ENCODE measurements at regions not wholly inside any gene's neighbourhood (a gene's known extent, or its start where the extent isn't known, plus 50 kb on each side); places are given as distances from the start of the nearest gene placed in this dataset.

DNA sequence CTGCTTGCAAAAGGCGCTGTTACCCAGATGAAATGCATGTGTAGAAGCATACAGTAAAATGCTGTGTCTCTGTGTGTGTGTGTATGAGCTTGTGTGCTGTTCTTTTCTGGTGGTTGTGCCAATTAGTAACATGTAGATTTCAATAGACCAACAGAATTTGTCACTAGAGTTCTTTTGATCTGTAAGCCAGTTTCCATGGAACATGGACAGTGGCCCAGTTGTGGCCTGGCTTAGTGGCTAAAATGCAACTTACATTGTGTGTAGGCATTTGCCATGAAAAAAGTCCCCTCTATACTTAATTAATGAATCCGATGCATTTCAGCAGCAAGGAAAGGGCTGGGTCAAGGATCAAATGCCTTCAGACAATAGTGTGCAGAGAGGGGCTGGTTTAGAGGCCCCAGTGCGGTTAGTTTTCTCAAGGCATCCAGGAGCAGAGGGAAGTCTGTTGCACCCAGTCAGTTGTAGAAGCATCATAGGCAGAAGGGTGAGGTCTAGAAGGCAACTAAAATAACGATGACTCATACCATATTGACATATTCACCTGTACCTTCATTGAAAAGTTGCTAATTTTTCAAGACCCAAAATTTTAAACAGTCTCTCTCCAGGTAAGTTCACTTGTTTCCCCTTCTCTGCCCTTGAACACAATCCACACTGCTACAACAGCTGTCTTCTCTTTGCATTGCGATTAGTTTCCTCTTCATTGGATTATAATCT is 366.9 kb upstream of the SPRED2 start:
- H3K4me1 ChIP-seq (ENCODE audit: control insufficient read depth, insufficient read depth, low read length) = no peaks in the 10 kb centered on the region
- H3K36me3 ChIP-seq (ENCODE audit: control insufficient read depth, insufficient read depth, low read length, severe bottlenecking) = no peaks in the 10 kb centered on the region
- no peaks in the 10 kb centered on the region for H3K9me3 ChIP-seq (ENCODE audit: control insufficient read depth, low read length)
- no peak overlapping the region for H3K9ac ChIP-seq (ENCODE audit: low read length)
- no peak for DNase-seq (ENCODE audit: low read depth)
- H3K27me3 ChIP-seq (replicated peaks; ENCODE audit: control insufficient read depth, insufficient read depth, low read length) = peaks cover 6% of the 10 kb centered on the region
- no peak overlapping the region for H3K4me3 ChIP-seq (ENCODE audit: low read length)

- H3K27me3 ChIP-seq (replicated peaks; ENCODE audit: control insufficient read depth, insufficient read depth, low read length) = peaks cover 11% of the 10 kb centered on the region
- no peaks in the 10 kb centered on the region for H3K36me3 ChIP-seq (ENCODE audit: control insufficient read depth, insufficient read depth, low read length, severe bottlenecking)
- H3K9ac ChIP-seq (ENCODE audit: low read length) = no peak overlapping the region
- H3K4me3 ChIP-seq (ENCODE audit: low read length) = no peak overlapping the region
- no peak for DNase-seq (ENCODE audit: low read depth)
- no peaks in the 10 kb centered on the region for H3K9me3 ChIP-seq (ENCODE audit: control insufficient read depth, low read length)
- H3K4me1 ChIP-seq (ENCODE audit: control insufficient read depth, insufficient read depth, low read length) = no peaks in the 10 kb centered on the region
Observed at GRCh38 chr2:65798641-65799040, 366.2 kb upstream of the SPRED2 start.

GRCh38 chr2:65794994-65795393 is 362.6 kb upstream of the SPRED2 start:
- Histone ChIP-seq H3K27me3 (replicated peaks; ENCODE audit: control insufficient read depth, insufficient read depth, low read length) (peaks cover 5% of the 10 kb centered on the region), H3K36me3 (ENCODE audit: control insufficient read depth, insufficient read depth, low read length, severe bottlenecking) (no peaks in the 10 kb centered on the region), H3K9me3 (ENCODE audit: control insufficient read depth, low read length) (no peaks in the 10 kb centered on the region), H3K9ac (ENCODE audit: low read length) (no peak overlapping the region), H3K4me1 (ENCODE audit: control insufficient read depth, insufficient read depth, low read length) (no peaks in the 10 kb centered on the region), H3K4me3 (ENCODE audit: low read length) (no peak overlapping the region)
- no peak for DNase-seq (ENCODE audit: low read depth)

DNA sequence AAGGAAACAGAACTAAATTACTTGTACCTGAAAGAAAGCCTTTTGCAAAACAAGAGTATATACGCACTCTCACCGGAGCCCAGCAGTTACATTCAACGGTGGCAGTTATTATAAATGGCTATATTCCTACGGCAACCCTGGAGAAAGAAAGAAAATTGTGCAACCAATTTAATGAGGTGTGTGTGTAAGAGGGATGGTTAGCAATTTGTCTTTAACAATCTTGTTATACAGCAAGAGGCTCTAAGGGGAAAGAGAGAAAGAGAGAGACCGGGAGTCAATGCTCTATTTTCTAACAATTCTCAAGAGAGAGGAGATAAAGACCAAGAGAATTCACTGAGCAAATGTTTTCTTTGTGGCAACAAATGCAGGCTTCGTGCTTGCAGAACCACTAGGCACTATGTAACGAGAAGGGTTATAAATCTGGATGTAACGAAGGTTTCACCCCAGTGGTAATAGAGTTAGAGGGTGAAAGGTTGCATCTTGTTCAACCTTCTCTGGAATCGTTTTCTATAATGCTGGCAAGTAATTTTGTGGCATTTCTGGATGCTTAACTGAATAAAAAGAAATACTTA is 359.1 kb upstream of the SPRED2 start:
- H3K9ac ChIP-seq (ENCODE audit: low read length) = no peak overlapping the region
- no peak overlapping the region for H3K4me3 ChIP-seq (ENCODE audit: low read length)

DNA sequence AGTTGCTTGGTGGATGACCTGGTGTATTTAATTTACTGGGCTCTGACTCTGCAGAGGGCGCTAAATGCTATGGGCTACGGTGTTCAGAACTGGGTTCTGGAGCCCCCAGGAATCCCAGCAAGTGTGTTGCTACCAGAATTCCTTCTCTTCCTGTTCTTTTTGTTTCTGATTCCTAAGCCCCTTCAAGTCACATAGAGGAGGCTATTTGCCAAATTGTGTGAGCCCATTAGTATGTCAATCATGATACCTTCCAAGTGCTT is 358.2 kb upstream of the SPRED2 start:
- Histone ChIP-seq H3K4me3 (ENCODE audit: low read length) (no peak overlapping the region), H3K4me1 (ENCODE audit: control insufficient read depth, insufficient read depth, low read length) (no peaks in the 10 kb centered on the region), H3K27me3 (replicated peaks; ENCODE audit: control insufficient read depth, insufficient read depth, low read length) (peaks cover 9% of the 10 kb centered on the region), H3K36me3 (ENCODE audit: control insufficient read depth, insufficient read depth, low read length, severe bottlenecking) (no peaks in the 10 kb centered on the region), H3K9ac (ENCODE audit: low read length) (no peak overlapping the region), H3K9me3 (ENCODE audit: control insufficient read depth, low read length) (no peaks in the 10 kb centered on the region)
- DNase-seq (ENCODE audit: low read depth) = no peak

More for the DNA sequence above, 359.1 kb upstream of the SPRED2 start:
- Histone ChIP-seq H3K9me3 (ENCODE audit: control insufficient read depth, low read length) (no peaks in the 10 kb centered on the region), H3K36me3 (ENCODE audit: control insufficient read depth, insufficient read depth, low read length, severe bottlenecking) (no peaks in the 10 kb centered on the region), H3K4me1 (ENCODE audit: control insufficient read depth, insufficient read depth, low read length) (no peaks in the 10 kb centered on the region), H3K27me3 (replicated peaks; ENCODE audit: control insufficient read depth, insufficient read depth, low read length) (peaks cover 9% of the 10 kb centered on the region)
- DNase-seq (ENCODE audit: low read depth) = no peak

- no peaks in the 10 kb centered on the region for H3K4me1 ChIP-seq (ENCODE audit: control insufficient read depth, insufficient read depth, low read length)
- no peaks in the 10 kb centered on the region for H3K36me3 ChIP-seq (ENCODE audit: control insufficient read depth, insufficient read depth, low read length, severe bottlenecking)
- peaks cover 9% of the 10 kb centered on the region for H3K27me3 ChIP-seq (replicated peaks; ENCODE audit: control insufficient read depth, insufficient read depth, low read length)
- DNase-seq (ENCODE audit: low read depth) = no peak
- no peak overlapping the region for H3K4me3 ChIP-seq (ENCODE audit: low read length)
- H3K9me3 ChIP-seq (ENCODE audit: control insufficient read depth, low read length) = no peaks in the 10 kb centered on the region
- H3K9ac ChIP-seq (ENCODE audit: low read length) = no peak overlapping the region
Observed at GRCh38 chr2:65789923-65790675, 357.7 kb upstream of the SPRED2 start.

DNA sequence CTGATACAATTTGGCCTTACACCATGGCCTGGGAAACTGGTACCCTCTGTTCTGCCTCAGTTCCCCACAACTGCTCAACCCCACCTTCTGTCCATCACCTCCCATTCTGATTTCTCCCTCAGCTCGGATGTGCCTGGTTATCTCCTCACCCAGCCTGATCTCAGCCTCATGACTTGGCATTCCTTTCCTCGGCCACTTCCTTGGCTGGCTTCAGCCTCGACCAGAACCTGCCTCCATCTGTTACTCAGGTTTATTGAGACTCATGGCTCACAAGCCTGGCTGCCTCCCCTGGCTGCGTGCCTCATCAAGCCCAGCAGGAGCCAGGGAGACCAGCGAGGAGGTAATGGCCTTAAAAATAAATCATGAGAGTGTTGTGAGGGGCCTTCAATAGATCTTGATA is 356.2 kb upstream of the SPRED2 start:
- peaks cover 4% of the 10 kb centered on the region for H3K27me3 ChIP-seq (replicated peaks; ENCODE audit: control insufficient read depth, insufficient read depth, low read length)
- H3K4me3 ChIP-seq (ENCODE audit: low read length) = no peak overlapping the region
- H3K4me1 ChIP-seq (ENCODE audit: control insufficient read depth, insufficient read depth, low read length) = no peaks in the 10 kb centered on the region
- H3K9me3 ChIP-seq (ENCODE audit: control insufficient read depth, low read length) = no peaks in the 10 kb centered on the region
- no peaks in the 10 kb centered on the region for H3K36me3 ChIP-seq (ENCODE audit: control insufficient read depth, insufficient read depth, low read length, severe bottlenecking)
- H3K9ac ChIP-seq (ENCODE audit: low read length) = no peak overlapping the region
- no peak for DNase-seq (ENCODE audit: low read depth)

- Histone ChIP-seq H3K9ac (ENCODE audit: low read length) (no peak overlapping the region), H3K36me3 (ENCODE audit: control insufficient read depth, insufficient read depth, low read length, severe bottlenecking) (no peaks in the 10 kb centered on the region), H3K27me3 (replicated peaks; ENCODE audit: control insufficient read depth, insufficient read depth, low read length) (peaks cover 4% of the 10 kb centered on the region), H3K4me3 (ENCODE audit: low read length) (no peak overlapping the region), H3K9me3 (ENCODE audit: control insufficient read depth, low read length) (no peaks in the 10 kb centered on the region), H3K4me1 (ENCODE audit: control insufficient read depth, insufficient read depth, low read length) (no peaks in the 10 kb centered on the region)
- DNase-seq (ENCODE audit: low read depth) = no peak
Observed at GRCh38 chr2:65786765-65787164, 354.4 kb upstream of the SPRED2 start.

- no peaks in the 10 kb centered on the region for H3K4me1 ChIP-seq (ENCODE audit: control insufficient read depth, insufficient read depth, low read length)
- peaks cover 4% of the 10 kb centered on the region for H3K27me3 ChIP-seq (replicated peaks; ENCODE audit: control insufficient read depth, insufficient read depth, low read length)
- H3K9me3 ChIP-seq (ENCODE audit: control insufficient read depth, low read length) = no peaks in the 10 kb centered on the region
- no peak overlapping the region for H3K9ac ChIP-seq (ENCODE audit: low read length)
- no peaks in the 10 kb centered on the region for H3K36me3 ChIP-seq (ENCODE audit: control insufficient read depth, insufficient read depth, low read length, severe bottlenecking)
- no peak for DNase-seq (ENCODE audit: low read depth)
- H3K4me3 ChIP-seq (ENCODE audit: low read length) = no peak overlapping the region
Observed at GRCh38 chr2:65786007-65786717, 353.8 kb upstream of the SPRED2 start.

DNA sequence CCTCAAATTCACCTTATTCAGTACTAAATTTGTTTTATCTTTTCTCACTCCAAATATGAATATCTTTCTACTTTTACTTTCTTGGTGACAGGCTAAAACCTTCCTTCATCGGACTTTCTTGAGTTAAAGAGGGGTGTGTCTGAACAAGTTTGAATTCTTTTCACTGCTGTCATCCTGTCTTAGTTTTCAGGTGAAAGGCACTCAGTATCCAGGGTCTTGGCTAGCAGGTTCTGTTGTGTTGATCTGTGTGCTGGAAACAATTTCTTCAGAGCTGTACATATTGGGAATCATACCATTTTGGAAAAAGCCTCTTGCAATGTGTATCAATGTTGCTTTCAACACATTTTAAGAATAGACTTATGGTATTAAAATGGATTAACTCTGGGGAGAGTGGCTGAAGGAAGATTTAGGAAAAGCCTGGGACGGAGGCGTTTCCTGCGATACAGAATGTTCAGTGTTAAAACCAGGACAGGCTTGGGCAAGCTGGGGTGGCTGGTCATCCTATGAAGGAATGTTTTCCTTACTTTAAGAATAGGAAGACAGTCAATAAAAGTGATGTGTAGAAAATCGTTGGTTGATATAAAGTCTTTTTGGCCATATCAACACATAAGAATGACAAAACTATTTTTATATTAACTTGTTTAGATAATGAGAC is 350.7 kb upstream of the SPRED2 start:
- Histone ChIP-seq H3K27me3 (replicated peaks; ENCODE audit: control insufficient read depth, insufficient read depth, low read length) (peaks cover 4% of the 10 kb centered on the region), H3K9ac (ENCODE audit: low read length) (no peak overlapping the region), H3K36me3 (ENCODE audit: control insufficient read depth, insufficient read depth, low read length, severe bottlenecking) (no peaks in the 10 kb centered on the region), H3K9me3 (ENCODE audit: control insufficient read depth, low read length) (no peaks in the 10 kb centered on the region), H3K4me3 (ENCODE audit: low read length) (no peak overlapping the region), H3K4me1 (ENCODE audit: control insufficient read depth, insufficient read depth, low read length) (no peaks in the 10 kb centered on the region)
- DNase-seq (ENCODE audit: low read depth) = no peak

- H3K27me3 ChIP-seq (replicated peaks; ENCODE audit: control insufficient read depth, insufficient read depth, low read length) = no peaks in the 10 kb centered on the region
- no peaks in the 10 kb centered on the region for H3K36me3 ChIP-seq (ENCODE audit: control insufficient read depth, insufficient read depth, low read length, severe bottlenecking)
- H3K9me3 ChIP-seq (ENCODE audit: control insufficient read depth, low read length) = no peaks in the 10 kb centered on the region
- no peaks in the 10 kb centered on the region for H3K4me1 ChIP-seq (ENCODE audit: control insufficient read depth, insufficient read depth, low read length)
- H3K4me3 ChIP-seq (ENCODE audit: low read length) = no peak overlapping the region
- DNase-seq (ENCODE audit: low read depth) = no peak
- H3K9ac ChIP-seq (ENCODE audit: low read length) = no peak overlapping the region
Observed at GRCh38 chr2:65782186-65782585, 349.8 kb upstream of the SPRED2 start.

Measured in adipocyte (in vitro differentiated cells).